OCI-LY3 (cell line): ENCODE measurements at regions not wholly inside any gene's neighbourhood (a gene's known extent, or its start where the extent isn't known, plus 50 kb on each side); places are given as distances from the start of the nearest gene placed in this dataset.

Experiments
- H2AFZ ChIP-seq: fragments of 200-600, 300-600 bp; shearing (Covaris generic); 2 replicates; pipeline ENCODE4 v1.6.0; 2014; ENCODE audit warnings: antibody characterized with exemption, low read depth, low read length
- H3K27ac ChIP-seq: fragments of 200-600, 300-600 bp; sonication (generic); 2 replicates; pipeline ENCODE4 v1.5.1; 2014; ENCODE audit warnings: mild to moderate bottlenecking, low read length, moderate library complexity, mixed read lengths
- H3K27me3 ChIP-seq: fragments of 200-600, 300-600 bp; sonication (generic); 2 replicates; pipeline ENCODE4 v1.6.1; 2014; ENCODE audit warnings: low read depth, low read length, mixed read lengths
- H3K36me3 ChIP-seq: fragments of 200-600, 300-600 bp; sonication (generic); replicated peaks from 2 replicates; pipeline ENCODE3; 2014; ENCODE audit warnings: low read depth, low read length, mixed read lengths
- H3K4me1 ChIP-seq: fragments of 300-600, 200-600 bp; sonication (generic); 2 replicates; pipeline ENCODE4 v1.6.1; 2014; ENCODE audit warnings: low read length, mixed read lengths
- H3K4me2 ChIP-seq: fragments of 200-600, 300-600 bp; sonication (generic); 2 replicates; pipeline ENCODE4 v1.6.1; 2014; ENCODE audit warnings: low read length, mixed read lengths
- H3K4me3 ChIP-seq: fragments of 300-600, 200-600 bp; sonication (generic); 2 replicates; pipeline ENCODE4 v1.5.1; 2014; ENCODE audit warnings: antibody characterized with exemption, mild to moderate bottlenecking, low read length, moderate library complexity
- H3K79me2 ChIP-seq: fragments of 300-600, 200-600 bp; shearing (Covaris generic); 2 replicates; pipeline ENCODE4 v1.6.1; 2014; ENCODE audit warnings: mild to moderate bottlenecking, low read length, mixed read lengths
- H3K9ac ChIP-seq: fragments of 300-600, 200-600 bp; shearing (Covaris generic); 2 replicates; pipeline ENCODE4 v1.6.0; 2014; ENCODE audit warnings: mild to moderate bottlenecking, low read length, moderate library complexity
- H3K9me3 ChIP-seq: fragments of 200-600, 300-600 bp; shearing (Covaris generic); 2 replicates; pipeline ENCODE4 v1.6.1; 2014; ENCODE audit warnings: low read length, mixed read lengths; ENCODE audit not compliant: insufficient read depth
- H4K20me1 ChIP-seq: fragments of 200-600, 300-600 bp; sonication (generic); 2 replicates; pipeline ENCODE4 v1.6.1; 2016; ENCODE audit warnings: low read length, mixed read lengths; ENCODE audit not compliant: insufficient read depth
- EZH2phosphoT487 ChIP-seq: fragments of 200-600 bp; shearing (Covaris generic); IDR thresholded peaks from 2 replicates; pipeline ENCODE4 v1.6.1; 2018; ENCODE audit warnings: antibody characterized with exemption, mixed run types, low read depth
- TF ChIP-seq, protein P1 (sequence below): fragments of 200-600, 300-600 bp; sonication (generic); IDR thresholded peaks from 2 replicates; pipeline ENCODE4 v1.5.1; 2014; ENCODE audit warnings: antibody characterized with exemption, low read length, low read depth

DNA sequence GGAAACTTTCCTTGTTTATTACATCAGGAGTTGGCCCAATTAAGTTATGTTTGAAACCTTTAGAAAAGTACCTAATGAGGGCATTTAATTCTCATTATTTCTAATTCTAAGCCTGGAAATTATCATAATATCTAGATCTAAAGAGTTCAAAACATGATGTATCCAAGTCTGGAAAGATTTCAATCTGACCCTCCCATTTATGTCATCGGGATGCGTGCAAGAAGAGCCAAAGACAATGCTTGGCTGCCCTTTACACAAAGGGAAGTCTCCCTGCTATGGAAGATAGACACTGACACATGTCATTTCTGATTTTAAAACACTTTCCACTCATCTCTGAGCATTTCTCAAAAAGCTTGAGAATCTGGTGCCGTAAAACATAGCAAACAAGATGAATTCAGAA is 222.4 kb downstream of the ANTXR2 start:
- H2AFZ ChIP-seq = no peak overlapping the region
- H3K9ac ChIP-seq = no peak overlapping the region
- H3K27me3 ChIP-seq = no peaks in the 10 kb centered on the region
- no peaks in the 10 kb centered on the region for H3K9me3 ChIP-seq
- no peaks in the 10 kb centered on the region for H3K36me3 ChIP-seq
- no peaks in the 10 kb centered on the region for H3K79me2 ChIP-seq
- no peaks in the 10 kb centered on the region for H3K4me1 ChIP-seq
- no peak overlapping the region for H3K27ac ChIP-seq
- no peak overlapping the region for H3K4me3 ChIP-seq
- H3K4me2 ChIP-seq = no peak overlapping the region
- no peaks in the 10 kb centered on the region for H4K20me1 ChIP-seq
- TF ChIP-seq EZH2phosphoT487 = no peak
- TF ChIP-seq, protein P1, sequence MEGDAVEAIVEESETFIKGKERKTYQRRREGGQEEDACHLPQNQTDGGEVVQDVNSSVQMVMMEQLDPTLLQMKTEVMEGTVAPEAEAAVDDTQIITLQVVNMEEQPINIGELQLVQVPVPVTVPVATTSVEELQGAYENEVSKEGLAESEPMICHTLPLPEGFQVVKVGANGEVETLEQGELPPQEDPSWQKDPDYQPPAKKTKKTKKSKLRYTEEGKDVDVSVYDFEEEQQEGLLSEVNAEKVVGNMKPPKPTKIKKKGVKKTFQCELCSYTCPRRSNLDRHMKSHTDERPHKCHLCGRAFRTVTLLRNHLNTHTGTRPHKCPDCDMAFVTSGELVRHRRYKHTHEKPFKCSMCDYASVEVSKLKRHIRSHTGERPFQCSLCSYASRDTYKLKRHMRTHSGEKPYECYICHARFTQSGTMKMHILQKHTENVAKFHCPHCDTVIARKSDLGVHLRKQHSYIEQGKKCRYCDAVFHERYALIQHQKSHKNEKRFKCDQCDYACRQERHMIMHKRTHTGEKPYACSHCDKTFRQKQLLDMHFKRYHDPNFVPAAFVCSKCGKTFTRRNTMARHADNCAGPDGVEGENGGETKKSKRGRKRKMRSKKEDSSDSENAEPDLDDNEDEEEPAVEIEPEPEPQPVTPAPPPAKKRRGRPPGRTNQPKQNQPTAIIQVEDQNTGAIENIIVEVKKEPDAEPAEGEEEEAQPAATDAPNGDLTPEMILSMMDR = no peak

DNA sequence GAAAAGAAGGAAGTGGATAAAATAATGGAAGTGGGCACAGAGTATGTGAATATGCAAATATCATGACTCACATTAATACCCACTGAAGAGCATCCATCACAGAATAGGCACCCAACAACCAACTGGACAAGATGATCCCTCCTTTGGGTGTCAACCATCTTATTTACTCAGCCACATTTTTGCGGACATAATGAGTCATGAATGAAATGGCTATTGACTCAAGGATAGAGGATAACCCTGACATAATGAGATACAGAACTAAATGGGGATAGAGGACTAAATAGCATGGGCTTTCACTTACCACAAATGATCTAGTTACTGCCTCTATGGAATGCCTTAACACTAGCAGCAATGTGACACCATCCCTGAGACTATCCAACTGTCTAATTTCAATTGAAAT is 224.7 kb downstream of the ANTXR2 start:
- Histone ChIP-seq H3K4me1 (no peaks in the 10 kb centered on the region), H3K9ac (no peak overlapping the region), H4K20me1 (no peaks in the 10 kb centered on the region), H2AFZ (no peak overlapping the region), H3K79me2 (no peaks in the 10 kb centered on the region), H3K27ac (no peak overlapping the region), H3K4me3 (no peak overlapping the region), H3K9me3 (0 out of 2 replicates have a peak, but pooled peaks cover 2% of the 10 kb centered on the region), H3K27me3 (no peaks in the 10 kb centered on the region), H3K4me2 (no peak overlapping the region), H3K36me3 (no peaks in the 10 kb centered on the region)
- TF ChIP-seq EZH2phosphoT487 = no peak
- TF ChIP-seq, protein P1 = no peak

DNA sequence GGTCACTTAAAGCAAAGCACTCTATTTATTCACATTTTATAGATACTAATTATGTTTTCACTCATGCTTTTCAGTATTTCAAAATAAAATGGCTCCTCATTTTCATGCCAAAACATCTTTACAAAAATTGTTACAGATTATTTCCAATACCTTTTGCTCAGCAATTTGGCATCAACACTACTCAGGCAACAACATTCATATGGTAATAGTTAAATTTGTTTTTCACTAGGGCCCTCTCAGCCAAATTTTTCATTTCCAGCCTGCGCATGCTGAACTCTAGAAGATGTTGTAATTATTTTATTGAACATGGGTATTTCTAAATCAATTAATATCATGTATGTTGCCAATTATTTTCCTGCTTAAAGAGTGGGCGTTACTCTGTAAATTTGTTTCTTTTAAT is 225.6 kb downstream of the ANTXR2 start:
- Histone ChIP-seq H3K9ac (no peak overlapping the region), H3K4me1 (no peaks in the 10 kb centered on the region), H3K9me3 (0 out of 2 replicates have a peak, but pooled peaks cover 4% of the 10 kb centered on the region), H3K79me2 (no peaks in the 10 kb centered on the region), H3K4me3 (no peak overlapping the region), H3K36me3 (no peaks in the 10 kb centered on the region), H3K4me2 (no peak overlapping the region), H2AFZ (no peak overlapping the region), H3K27me3 (no peaks in the 10 kb centered on the region), H4K20me1 (no peaks in the 10 kb centered on the region), H3K27ac (no peak overlapping the region)
- TF ChIP-seq, protein P1 = no peak
- TF ChIP-seq EZH2phosphoT487 = no peak

DNA sequence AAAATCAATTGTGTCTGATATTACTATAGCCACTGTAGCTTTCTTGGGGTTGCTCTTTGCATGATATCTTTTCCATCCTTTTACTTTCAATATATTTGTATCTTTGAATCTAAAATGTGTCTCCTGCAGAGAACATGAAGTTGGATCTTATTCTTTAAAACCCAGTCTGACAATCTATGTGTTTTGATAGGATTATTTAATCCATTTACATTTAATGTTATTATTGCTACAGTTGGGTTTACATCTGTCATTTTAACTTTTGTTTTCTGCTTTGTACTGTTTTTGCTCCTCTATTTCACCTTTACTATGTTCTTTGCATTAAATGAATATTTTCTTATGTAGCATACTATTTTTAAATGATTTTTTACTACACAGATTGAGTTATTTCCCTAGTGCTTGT is 230.9 kb downstream of the ANTXR2 start:
- Histone ChIP-seq H3K36me3 (no peaks in the 10 kb centered on the region), H3K9me3 (peaks cover 7% of the 10 kb centered on the region; the same call in 1 of the 2 replicates), H3K9ac (no peak overlapping the region), H3K27me3 (no peaks in the 10 kb centered on the region), H3K4me3 (no peak overlapping the region), H3K79me2 (no peaks in the 10 kb centered on the region), H3K4me2 (no peak overlapping the region), H4K20me1 (no peaks in the 10 kb centered on the region), H3K27ac (no peak overlapping the region), H3K4me1 (no peaks in the 10 kb centered on the region), H2AFZ (no peak overlapping the region)
- TF ChIP-seq EZH2phosphoT487 = no peak
- TF ChIP-seq, protein P1 = no peak
